Activated effector memory CD4-positive, alpha-beta T cell treated with anti-CD3 and anti-CD28 coated beads, Interleukin-2, amount 50 U/mL, for 16 hours (primary cell): ENCODE measurements at regions not wholly inside any gene's neighbourhood (a gene's known extent, or its start where the extent isn't known, plus 50 kb on each side); places are given as distances from the start of the nearest gene placed in this dataset.

ENCODE experiments used
- DNase-seq: peaks from one replicate; pipeline ENCODE4 v3.0.0-alpha.2; 2020

- DNase-seq = no peak
Observed at GRCh38 chr2:180523621-180524340, 456.6 kb upstream of the UBE2E3 start.

GRCh38 chr2:180520921-180521581 is 459.4 kb upstream of the UBE2E3 start:
- no peak for DNase-seq

GRCh38 chr2:180520206-180520605 is 460.2 kb upstream of the UBE2E3 start:
- no peak for DNase-seq

GRCh38 chr2:180519276-180519675 is 461.1 kb upstream of the UBE2E3 start:
- no peak for DNase-seq

GRCh38 chr2:180516232-180516631 is 464.2 kb upstream of the UBE2E3 start:
- DNase-seq = no peak

- no peak for DNase-seq
Observed at GRCh38 chr2:180513389-180513788, 467.0 kb upstream of the UBE2E3 start.

- DNase-seq = no peak
Observed at GRCh38 chr2:180508458-180508857, 471.9 kb upstream of the UBE2E3 start.

GRCh38 chr2:180507028-180507427 is 473.4 kb upstream of the UBE2E3 start:
- no peak for DNase-seq

GRCh38 chr2:180505203-180505602 is 475.2 kb upstream of the UBE2E3 start:
- DNase-seq = no peak

GRCh38 chr2:180497621-180498152 is 482.7 kb upstream of the UBE2E3 start:
- DNase-seq = no peak

- DNase-seq = no peak
Observed at GRCh38 chr2:180495606-180496005, 484.8 kb upstream of the UBE2E3 start.

- DNase-seq = no peak
Observed at GRCh38 chr2:180494286-180494685, 486.1 kb upstream of the UBE2E3 start.

GRCh38 chr2:180482696-180483095 is 475.6 kb upstream of the CWC22 start:
- no peak for DNase-seq

GRCh38 chr2:180481998-180482397 is 474.9 kb upstream of the CWC22 start:
- DNase-seq = no peak

GRCh38 chr2:180478883-180479282 is 471.8 kb upstream of the CWC22 start:
- no peak for DNase-seq

- no peak for DNase-seq
Observed at GRCh38 chr2:180474716-180475115, 467.6 kb upstream of the CWC22 start.

GRCh38 chr2:180473456-180473855 is 466.4 kb upstream of the CWC22 start:
- no peak for DNase-seq

GRCh38 chr2:180472133-180472532 is 465.0 kb upstream of the CWC22 start:
- no peak for DNase-seq

GRCh38 chr2:180463608-180464007 is 456.5 kb upstream of the CWC22 start:
- DNase-seq = no peak

GRCh38 chr2:180461761-180462160 is 454.7 kb upstream of the CWC22 start:
- DNase-seq = no peak

- DNase-seq = no peak
Observed at GRCh38 chr2:180456801-180457200, 449.7 kb upstream of the CWC22 start.

GRCh38 chr2:180450841-180451240 is 443.7 kb upstream of the CWC22 start:
- DNase-seq = no peak

- DNase-seq = no peak
Observed at GRCh38 chr2:180449171-180449915, 442.2 kb upstream of the CWC22 start.

- DNase-seq = no peak
Observed at GRCh38 chr2:180446492-180446891, 439.4 kb upstream of the CWC22 start.
